Colonic mucosa (tissue), 4 donors: ENCODE measurements at regions not wholly inside any gene's neighbourhood (a gene's known extent, or its start where the extent isn't known, plus 50 kb on each side); places are given as distances from the start of the nearest gene placed in this dataset.

ENCODE experiments used
- DNase-seq: peaks from one replicate; pipeline ENCODE4 v3.0.0-alpha.2; 2020
- H3K27ac ChIP-seq: fragments of 200-600 bp; one replicate; pipeline ENCODE4 v1.8.0; 2021
- H3K27me3 ChIP-seq: fragments of 200-600 bp; one replicate; pipeline ENCODE4 v1.8.0; 2021
- H3K36me3 ChIP-seq: fragments of 200-600 bp; one replicate; pipeline ENCODE4 v1.8.0; 2021
- H3K4me1 ChIP-seq: fragments of 200-600 bp; one replicate; pipeline ENCODE4 v1.8.0; 2021; ENCODE audit warnings: mild to moderate bottlenecking
- H3K4me3 ChIP-seq: fragments of 200-600 bp; one replicate; pipeline ENCODE4 v1.8.0; 2021
- H3K9ac ChIP-seq, 2 donors: one replicate each; pipeline ENCODE4 v1.7.0; 2013; ENCODE audit warnings: control low read depth in 2 of 2, low read depth in 2 of 2, low read length in 2 of 2
- H3K9me3 ChIP-seq: fragments of 200-600 bp; one replicate; pipeline ENCODE4 v1.8.0; 2021
- CTCF ChIP-seq: fragments of 200-600 bp; IDR thresholded peaks from one replicate; pipeline ENCODE4 v1.8.0; 2022; ENCODE audit warnings: antibody characterized with exemption, mild to moderate bottlenecking
- intact Hi-C: fragments of 100-400 bp; cut with DNase I; formaldehyde crosslinking; loops from one replicate; pipeline ENCODE4 v1.14.1; 2022
- donor health status: healthy.
- donor health status: DM: no; HTN: no; CAD: no.
- donor health status: DM: no; HTN: no; CAD: no.

GRCh38 chr22:19591568-19591967 lies 67.4 kb upstream of the CLDN5 start:
- H3K9ac ChIP-seq = no peak overlapping the region
- H3K27ac ChIP-seq = no peak overlapping the region
- H3K9me3 ChIP-seq = no peaks in the 10 kb centered on the region
- TF ChIP-seq CTCF = no peak
- H3K36me3 ChIP-seq = no peaks in the 10 kb centered on the region
- H3K27me3 ChIP-seq = no peaks in the 10 kb centered on the region
- intact Hi-C loops = no loop called here
- DNase-seq = no peak
- no peak overlapping the region for H3K4me3 ChIP-seq
- no peaks in the 10 kb centered on the region for H3K4me1 ChIP-seq

DNA sequence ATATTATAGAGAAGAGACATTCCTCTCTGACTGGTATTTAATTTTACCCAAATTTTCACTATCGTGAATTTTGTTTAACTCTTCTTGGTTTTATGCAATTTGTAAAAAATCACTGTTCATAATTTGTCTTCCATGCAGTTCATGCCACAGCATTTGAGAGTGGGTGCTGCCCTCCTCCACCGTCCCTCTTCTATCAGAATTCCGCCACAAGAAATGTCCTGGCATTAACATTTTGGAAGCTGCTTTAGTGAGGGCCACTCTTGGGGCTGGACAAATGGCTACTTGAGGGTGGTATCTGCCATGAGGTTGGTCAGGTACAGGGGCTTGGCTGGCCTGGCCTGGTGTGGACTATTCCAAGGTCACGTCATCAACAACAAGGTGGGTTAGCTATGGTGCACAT lies 68.3 kb upstream of the CLDN5 start:
- Histone ChIP-seq H3K4me1 (no peaks in the 10 kb centered on the region), H3K27ac (no peak overlapping the region), H3K9me3 (no peaks in the 10 kb centered on the region), H3K4me3 (no peak overlapping the region), H3K27me3 (no peaks in the 10 kb centered on the region), H3K36me3 (no peaks in the 10 kb centered on the region), H3K9ac (no peak overlapping the region)
- intact Hi-C loops = no loop called here
- no peak for DNase-seq
- no peak for TF ChIP-seq CTCF

- intact Hi-C loops = no loop called here
These were observed 69.9 kb upstream of the CLDN5 start for GRCh38 chr22:19593991-19594569.

GRCh38 chr22:19595532-19595931 lies 71.3 kb upstream of the CLDN5 start:
- Histone ChIP-seq H3K4me1 (no peaks in the 10 kb centered on the region), H3K9ac (no peak overlapping the region), H3K36me3 (no peaks in the 10 kb centered on the region), H3K27ac (no peak overlapping the region), H3K9me3 (no peaks in the 10 kb centered on the region), H3K27me3 (no peaks in the 10 kb centered on the region), H3K4me3 (no peak overlapping the region)
- no peak for TF ChIP-seq CTCF
- intact Hi-C loops = no loop called here
- DNase-seq = no peak

More at GRCh38 chr22:19593991-19594569, 69.9 kb upstream of the CLDN5 start:
- Histone ChIP-seq H3K36me3 (no peaks in the 10 kb centered on the region), H3K27ac (no peak overlapping the region), H3K9me3 (no peaks in the 10 kb centered on the region), H3K4me3 (no peak overlapping the region), H3K9ac (no peak overlapping the region), H3K27me3 (no peaks in the 10 kb centered on the region), H3K4me1 (no peaks in the 10 kb centered on the region)
- DNase-seq = no peak
- TF ChIP-seq CTCF = no peak

DNA sequence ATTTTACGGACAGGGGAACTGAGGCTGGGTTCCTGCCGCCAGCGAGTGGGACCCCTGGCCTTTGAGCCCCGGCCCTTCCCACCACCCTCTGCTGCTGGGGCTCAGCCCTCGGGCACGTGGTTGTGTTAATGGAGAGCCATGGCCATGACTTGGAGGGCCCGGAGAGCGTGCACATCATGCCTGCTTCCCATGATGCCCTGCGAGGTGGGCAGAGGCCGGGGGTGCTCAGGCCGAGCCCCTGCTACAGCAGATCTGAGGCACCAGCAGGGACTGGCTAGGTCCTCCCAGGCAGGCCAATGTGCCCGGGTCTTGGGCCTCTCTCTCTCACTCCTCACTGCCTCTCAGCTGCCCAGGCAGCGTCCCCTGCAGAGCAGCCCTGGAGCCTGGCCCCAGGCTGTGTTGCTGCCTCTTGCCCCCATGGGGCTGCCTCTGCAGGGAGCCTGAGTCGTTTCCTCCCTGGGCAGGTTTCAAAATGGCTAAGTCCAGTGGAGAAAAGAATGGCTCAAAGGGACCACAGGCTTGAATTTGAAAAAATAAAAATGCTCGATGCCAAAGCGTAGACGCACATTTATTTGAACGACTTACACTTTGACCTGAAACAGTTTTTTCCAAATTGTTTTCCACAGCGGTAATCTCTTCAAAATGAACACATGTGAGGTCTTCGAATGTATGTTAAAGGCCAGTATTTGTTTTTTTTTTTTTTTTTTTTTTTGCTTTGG lies 72.6 kb upstream of the CLDN5 start:
- Histone ChIP-seq H3K4me1 (no peaks in the 10 kb centered on the region), H3K9ac (no peak overlapping the region), H3K27me3 (no peaks in the 10 kb centered on the region), H3K9me3 (no peaks in the 10 kb centered on the region), H3K27ac (no peak overlapping the region), H3K4me3 (no peak overlapping the region), H3K36me3 (no peaks in the 10 kb centered on the region)
- no peak for TF ChIP-seq CTCF
- intact Hi-C loops = no loop called here
- no peak for DNase-seq
